Coronary artery (tissue), 2 donors: ENCODE measurements at regions not wholly inside any gene's neighbourhood (a gene's known extent, or its start where the extent isn't known, plus 50 kb on each side); places are given as distances from the start of the nearest gene placed in this dataset.

Source experiments
- DNase-seq: peaks from one replicate; pipeline ENCODE4 v3.0.0-alpha.2; 2017; ENCODE audit warnings: low spot score
- H3K27ac ChIP-seq, 2 donors: fragments of 200-600 bp; sonication (generic); one replicate each; pipeline ENCODE4 v1.5.1; 2016 to 2019
- H3K4me3 ChIP-seq: fragments of 200-600 bp; sonication (generic); 2 replicates; pipeline ENCODE4 v1.5.1; 2016; ENCODE audit warnings: mild to moderate bottlenecking, moderate library complexity
- CTCF ChIP-seq: fragments of 200-600 bp; sonication (generic); IDR thresholded peaks from one replicate; pipeline ENCODE4 v1.5.1; 2019; ENCODE audit warnings: antibody characterized with exemption

DNA sequence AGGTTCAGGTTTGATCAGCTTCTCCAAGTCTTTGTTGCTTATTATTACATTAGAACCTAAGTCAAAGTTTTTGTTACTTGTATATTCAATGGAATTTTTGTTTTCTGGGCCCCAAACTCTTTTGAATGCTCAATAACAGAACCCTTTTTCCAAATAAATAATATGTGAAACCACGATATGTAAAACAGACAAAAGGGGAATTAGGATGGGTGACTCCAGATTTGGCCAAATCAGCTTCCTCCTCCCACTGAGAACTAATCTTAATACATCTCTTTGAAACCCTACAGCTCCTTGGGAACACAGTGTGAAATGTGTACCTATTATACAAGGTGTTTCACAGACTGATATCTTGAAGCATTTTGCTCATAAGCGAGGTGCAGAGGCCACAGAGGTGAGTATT is 67.0 kb upstream of the TNFSF18 start:
- no peak for DNase-seq
- TF ChIP-seq CTCF, result no peak
- no peak overlapping the region for H3K4me3 ChIP-seq
- no peak overlapping the region for H3K27ac ChIP-seq

GRCh38 chr1:173117108-173117633 is 66.4 kb upstream of the TNFSF18 start:
- no peak for DNase-seq
- Histone ChIP-seq H3K27ac (no peak overlapping the region), H3K4me3 (no peak overlapping the region)
- no peak for TF ChIP-seq CTCF

- Histone ChIP-seq H3K4me3 (no peak overlapping the region), H3K27ac (no peak overlapping the region)
- DNase-seq, result no peak
- no peak for TF ChIP-seq CTCF
Measured at GRCh38 chr1:173114346-173114745, 63.6 kb upstream of the TNFSF18 start.

- no peak overlapping the region for H3K27ac ChIP-seq
- no peak for TF ChIP-seq CTCF
- DNase-seq, result no peak
Measured at GRCh38 chr1:173113015-173113741, 62.4 kb upstream of the TNFSF18 start.

GRCh38 chr1:173112129-173112528 is 61.4 kb upstream of the TNFSF18 start:
- TF ChIP-seq CTCF, result no peak
- no peak overlapping the region for H3K27ac ChIP-seq
- H3K4me3 ChIP-seq, result no peak overlapping the region
- DNase-seq, result no peak

More at GRCh38 chr1:173113015-173113741, 62.4 kb upstream of the TNFSF18 start:
- no peak overlapping the region for H3K4me3 ChIP-seq

DNA sequence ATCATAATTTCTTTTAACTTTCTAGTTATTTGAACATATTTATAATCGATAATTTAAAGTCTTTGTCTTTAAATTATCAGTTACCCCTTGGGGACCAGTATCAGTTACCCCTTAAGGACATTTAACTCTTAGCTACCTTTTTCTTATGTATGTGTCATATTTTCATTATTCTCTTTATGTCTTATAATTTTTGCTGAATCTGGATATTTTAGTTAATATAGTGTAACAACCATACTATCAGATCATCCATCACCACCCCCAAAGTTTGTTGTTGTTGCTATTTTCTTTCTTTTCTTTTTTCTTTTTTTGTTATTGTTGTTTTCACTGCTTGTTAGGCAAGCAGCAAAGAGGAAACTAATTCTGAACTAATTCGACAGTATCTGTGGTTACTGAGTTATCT is 57.0 kb upstream of the TNFSF18 start:
- Histone ChIP-seq H3K27ac (no peak overlapping the region), H3K4me3 (no peak overlapping the region)
- TF ChIP-seq CTCF, result no peak

DNA sequence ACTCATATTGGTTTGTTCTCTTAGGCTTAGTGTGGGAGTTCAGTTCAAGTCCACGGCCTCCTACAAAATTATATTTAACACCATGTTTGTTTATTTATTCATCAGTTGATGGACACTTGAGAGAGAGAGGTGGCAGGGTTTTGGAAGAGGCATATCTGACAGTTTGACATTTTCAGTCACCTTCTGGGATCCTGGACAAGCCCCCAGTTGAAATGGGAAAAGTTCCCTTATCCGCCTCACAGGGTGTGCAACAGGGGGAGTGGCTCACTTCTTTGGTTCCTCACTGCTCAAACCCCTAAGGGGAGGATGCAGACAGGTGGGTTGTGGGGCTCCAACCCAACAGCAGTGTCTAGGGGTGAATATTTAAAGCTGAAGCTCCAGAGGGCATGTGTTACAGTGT is 52.3 kb upstream of the TNFSF18 start:
- no peak overlapping the region for H3K4me3 ChIP-seq
- no peak overlapping the region for H3K27ac ChIP-seq
- TF ChIP-seq CTCF, result no peak
- DNase-seq, result no peak

More for the DNA sequence above, 57.0 kb upstream of the TNFSF18 start:
- DNase-seq, result no peak
